GM21717 (cell line): ENCODE measurements at regions not wholly inside any gene's neighbourhood (a gene's known extent, or its start where the extent isn't known, plus 50 kb on each side); places are given as distances from the start of the nearest gene placed in this dataset.
"Not testable (repeated sequence)": the region's sequence is repeated elsewhere in the genome, so short reads cannot be mapped to it uniquely, and the experiment has no call there.

Source experiments
- ATAC-seq: cut with Tn5 transposase; IDR thresholded peaks from one replicate; pipeline ENCODE4 v1.9.1; 2021; ENCODE audit warnings: mild to moderate bottlenecking, moderate library complexity; ENCODE audit not compliant: unreplicated experiment

- ATAC-seq = no peak
These were observed 1107.9 kb downstream of the PLA2G4A start for GRCh38 chr1:187936667-187937066.

- ATAC-seq = peak; percentile 75
These were observed 1109.3 kb downstream of the PLA2G4A start for GRCh38 chr1:187938092-187938491.

GRCh38 chr1:187942986-187943385, 1114.2 kb downstream of the PLA2G4A start:
- ATAC-seq = no peak

- no peak for ATAC-seq
These were observed 1115.1 kb downstream of the PLA2G4A start for GRCh38 chr1:187943606-187944403.

- not testable (repeated sequence) for ATAC-seq
These were observed 1117.9 kb downstream of the PLA2G4A start for GRCh38 chr1:187946661-187947060.

- ATAC-seq = no peak
These were observed 1118.6 kb downstream of the PLA2G4A start for GRCh38 chr1:187947359-187947758.

- no peak for ATAC-seq
These were observed 1119.5 kb downstream of the PLA2G4A start for GRCh38 chr1:187948170-187948794.

GRCh38 chr1:187949567-187949966, 1120.8 kb downstream of the PLA2G4A start:
- ATAC-seq = no peak

- no peak for ATAC-seq
These were observed 1123.1 kb downstream of the PLA2G4A start for GRCh38 chr1:187951817-187952216.

GRCh38 chr1:187952446-187952845, 1123.7 kb downstream of the PLA2G4A start:
- no peak for ATAC-seq

- ATAC-seq = no peak
These were observed 1128.2 kb downstream of the PLA2G4A start for GRCh38 chr1:187956975-187957374.

- ATAC-seq = no peak
These were observed 1129.5 kb downstream of the PLA2G4A start for GRCh38 chr1:187958207-187958606.

- no peak for ATAC-seq
These were observed 1130.3 kb downstream of the PLA2G4A start for GRCh38 chr1:187959062-187959461.

- no peak for ATAC-seq
These were observed 1131.4 kb downstream of the PLA2G4A start for GRCh38 chr1:187960125-187960638.

GRCh38 chr1:187961895-187962294, 1133.1 kb downstream of the PLA2G4A start:
- ATAC-seq = no peak

GRCh38 chr1:187971851-187972250, 1143.1 kb downstream of the PLA2G4A start:
- no peak for ATAC-seq

- no peak for ATAC-seq
These were observed 1148.5 kb downstream of the PLA2G4A start for GRCh38 chr1:187977298-187977697.

- no peak for ATAC-seq
These were observed 1156.6 kb downstream of the PLA2G4A start for GRCh38 chr1:187985145-187985896.

GRCh38 chr1:187985897-187986654, 1157.3 kb downstream of the PLA2G4A start:
- ATAC-seq = peak; percentile 68

GRCh38 chr1:187987236-187987776, 1158.6 kb downstream of the PLA2G4A start:
- ATAC-seq = peak; percentile 46
